ENCODE measurements at regions not wholly inside any gene's neighbourhood (a gene's known extent, or its start where the extent isn't known, plus 50 kb on each side); places are given as distances from the start of the nearest gene placed in this dataset.

GRCh38 chr1:83769072-83769471 lies 229.9 kb downstream of the TTLL7 start (continued):
- TF ChIP-seq EZH2 (IDR thresholded peaks at IDR 0.05; ENCODE audit: borderline replicate concordance, control insufficient read depth, low read depth, low read length) (no peak), NKRF (conservative IDR thresholded peaks at IDR 0.05) (no peak), PAX5 (IDR thresholded peaks at IDR 0.05; ENCODE audit: borderline replicate concordance, low read depth, low read length) (no peak), IRF5 (IDR thresholded peaks at IDR 0.05; ENCODE audit: borderline replicate concordance) (no peak)

GRCh38 chr1:83766241-83766691 lies 232.7 kb downstream of the TTLL7 start:
- Histone ChIP-seq H3K4me3 (no peak overlapping the region), H4K20me1 (ENCODE audit: control insufficient read depth, insufficient read depth) (no peaks in the 10 kb centered on the region), H3K9me3 (replicated peaks; ENCODE audit: control insufficient read depth, insufficient read depth, low read length) (no peaks in the 10 kb centered on the region), H3K27me3 (replicated peaks in 1 of 2; ENCODE audit: control insufficient read depth in 2 of 2, insufficient read depth in 2 of 2, low read length in 1 of 2) (no peaks in the 10 kb centered on the region; a peak in 1 of 4 replicates), H2AFZ (ENCODE audit: control insufficient read depth, low read depth, low read length) (no peak overlapping the region), H3K36me3 (ENCODE audit: control insufficient read depth in 2 of 2, insufficient read depth in 2 of 2, low read length in 1 of 2) (no peaks in the 10 kb centered on the region), H3K4me1 (ENCODE audit: control insufficient read depth, insufficient read depth, low read length) (no peaks in the 10 kb centered on the region), H3K9ac (ENCODE audit: control insufficient read depth, insufficient read depth, low read length) (no peak overlapping the region), H3K79me2 (ENCODE audit: control insufficient read depth, insufficient read depth, low read length) (no peaks in the 10 kb centered on the region), H3K4me2 (ENCODE audit: control insufficient read depth, insufficient read depth) (no peak overlapping the region), H3K27ac (ENCODE audit: control insufficient read depth, insufficient read depth) (no peak overlapping the region)
- in situ Hi-C loops (cut with MboI) (no loop called here), intact Hi-C loops (cut with micrococcal nuclease; ENCODE audit: unreplicated experiment) (no loop called here)
- whole genome bisulfite sequencing (ENCODE audit: insufficient coverage, insufficient replicate concordance, low lambda C conversion rate, missing lambda C conversion rate), result 53% methylated on average over 1 of the region's 1 CpG
- SMC1A ChIA-PET (ENCODE audit: uncharacterized antibody, unreplicated experiment), result no interaction called here
- DNase-seq (ENCODE audit: low read depth, low spot score) (no peak), FAIRE-seq (no peak), ATAC-seq (no peak)
- RAD21 ChIA-PET (ENCODE audit: unreplicated experiment), result no interaction called here
- CTCF ChIA-PET, result no interaction called here
- no peak for TF ChIP-seq KDM1A (IDR thresholded peaks at IDR 0.05; ENCODE audit: borderline replicate concordance)
- TF ChIP-seq YY1 (IDR thresholded peaks at IDR 0.05; ENCODE audit: low read depth, low read length), result no peak
- no peak for TF ChIP-seq PAX8 (IDR thresholded peaks at IDR 0.05)
- TF ChIP-seq NRF1 (conservative IDR thresholded peaks at IDR 0.05; ENCODE audit: low read depth, low read length), result no peak
- no peak for TF ChIP-seq BCLAF1 (IDR thresholded peaks at IDR 0.05)
- TF ChIP-seq HDGF (IDR thresholded peaks at IDR 0.05), result no peak
- TF ChIP-seq JUND (IDR thresholded peaks at IDR 0.05; ENCODE audit: low read depth, low read length), result no peak
- TF ChIP-seq BCL11A (IDR thresholded peaks at IDR 0.05; ENCODE audit: low read depth, low read length), result no peak
- no peak for TF ChIP-seq TARDBP (IDR thresholded peaks at IDR 0.05; ENCODE audit: borderline replicate concordance)
- TF ChIP-seq CREM (IDR thresholded peaks at IDR 0.05; ENCODE audit: low read depth), result no peak
- TF ChIP-seq ESRRA (IDR thresholded peaks at IDR 0.05; ENCODE audit: low read length), result no peak
- no peak for TF ChIP-seq NFYA (IDR thresholded peaks at IDR 0.05; ENCODE audit: borderline replicate concordance, low read depth, low read length)
- TF ChIP-seq CEBPB (IDR thresholded peaks at IDR 0.05; ENCODE audit: borderline replicate concordance in 1 of 2, low read depth in 2 of 2, low read length in 2 of 2), result no peak
- no peak for TF ChIP-seq HDAC2 (IDR thresholded peaks at IDR 0.05)
- TF ChIP-seq TCF7 (IDR thresholded peaks at IDR 0.05; ENCODE audit: borderline replicate concordance), result no peak
- TF ChIP-seq RB1 (IDR thresholded peaks at IDR 0.05; ENCODE audit: borderline replicate concordance), result no peak
- no peak for TF ChIP-seq MYC (IDR thresholded peaks at IDR 0.05; ENCODE audit: insufficient read depth, insufficient read length, insufficient replicate concordance, low read length, severe bottlenecking)
- BruUV-seq (replicated peaks), result no TSS peak
- POLR2A ChIA-PET, result no interaction called here
